Left ventricle myocardium inferior (tissue), 1 donor: ENCODE measurements at regions not wholly inside any gene's neighbourhood (a gene's known extent, or its start where the extent isn't known, plus 50 kb on each side); places are given as distances from the start of the nearest gene placed in this dataset.

Experiments used
- DNase-seq: peaks from one replicate; pipeline ENCODE4 v3.0.0-alpha.2; 2020
- H3K27ac ChIP-seq: fragments of 200-600 bp; replicated peaks from 2 replicates; pipeline ENCODE4 v1.8.0; 2021
- H3K27me3 ChIP-seq: fragments of 200-600 bp; 2 replicates; pipeline ENCODE4 v1.8.0; 2021; ENCODE audit warnings: low read depth
- H3K36me3 ChIP-seq: fragments of 200-600 bp; 2 replicates; pipeline ENCODE4 v1.8.0; 2021
- H3K4me1 ChIP-seq: fragments of 200-600 bp; 2 replicates; pipeline ENCODE4 v1.8.0; 2021
- H3K4me3 ChIP-seq: fragments of 200-600 bp; 2 replicates; pipeline ENCODE4 v1.8.0; 2021; ENCODE audit warnings: mild to moderate bottlenecking, moderate library complexity
- H3K9me3 ChIP-seq: fragments of 200-600 bp; replicated peaks from 2 replicates; pipeline ENCODE4 v1.8.0; 2021
- intact Hi-C: fragments of 100-400 bp; cut with micrococcal nuclease; formaldehyde crosslinking; loops from one replicate; pipeline ENCODE4 v1.11.0; 2022
- TF ChIP-seq, protein P1 (sequence below): fragments of 200-600 bp; IDR thresholded peaks from 2 replicates; pipeline ENCODE4 v1.8.0; 2021; ENCODE audit warnings: antibody characterized with exemption, mild to moderate bottlenecking, borderline replicate concordance
- donor health status: DM: no; HTN: yes; CAD: no; lungs with severe emphysema.

GRCh38 chr4:185879666-185880312, 67.8 kb upstream of the SORBS2 start:
- no peak for DNase-seq
- Histone ChIP-seq H3K4me1 (peaks cover 7% of the 10 kb centered on the region), H3K27ac (no peak overlapping the region), H3K36me3 (no peaks in the 10 kb centered on the region), H3K27me3 (no peaks in the 10 kb centered on the region), H3K4me3 (no peak overlapping the region), H3K9me3 (peaks cover 12% of the 10 kb centered on the region)
- TF ChIP-seq, protein P1, sequence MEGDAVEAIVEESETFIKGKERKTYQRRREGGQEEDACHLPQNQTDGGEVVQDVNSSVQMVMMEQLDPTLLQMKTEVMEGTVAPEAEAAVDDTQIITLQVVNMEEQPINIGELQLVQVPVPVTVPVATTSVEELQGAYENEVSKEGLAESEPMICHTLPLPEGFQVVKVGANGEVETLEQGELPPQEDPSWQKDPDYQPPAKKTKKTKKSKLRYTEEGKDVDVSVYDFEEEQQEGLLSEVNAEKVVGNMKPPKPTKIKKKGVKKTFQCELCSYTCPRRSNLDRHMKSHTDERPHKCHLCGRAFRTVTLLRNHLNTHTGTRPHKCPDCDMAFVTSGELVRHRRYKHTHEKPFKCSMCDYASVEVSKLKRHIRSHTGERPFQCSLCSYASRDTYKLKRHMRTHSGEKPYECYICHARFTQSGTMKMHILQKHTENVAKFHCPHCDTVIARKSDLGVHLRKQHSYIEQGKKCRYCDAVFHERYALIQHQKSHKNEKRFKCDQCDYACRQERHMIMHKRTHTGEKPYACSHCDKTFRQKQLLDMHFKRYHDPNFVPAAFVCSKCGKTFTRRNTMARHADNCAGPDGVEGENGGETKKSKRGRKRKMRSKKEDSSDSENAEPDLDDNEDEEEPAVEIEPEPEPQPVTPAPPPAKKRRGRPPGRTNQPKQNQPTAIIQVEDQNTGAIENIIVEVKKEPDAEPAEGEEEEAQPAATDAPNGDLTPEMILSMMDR, result no peak
- intact Hi-C loops, result no loop called here

DNA sequence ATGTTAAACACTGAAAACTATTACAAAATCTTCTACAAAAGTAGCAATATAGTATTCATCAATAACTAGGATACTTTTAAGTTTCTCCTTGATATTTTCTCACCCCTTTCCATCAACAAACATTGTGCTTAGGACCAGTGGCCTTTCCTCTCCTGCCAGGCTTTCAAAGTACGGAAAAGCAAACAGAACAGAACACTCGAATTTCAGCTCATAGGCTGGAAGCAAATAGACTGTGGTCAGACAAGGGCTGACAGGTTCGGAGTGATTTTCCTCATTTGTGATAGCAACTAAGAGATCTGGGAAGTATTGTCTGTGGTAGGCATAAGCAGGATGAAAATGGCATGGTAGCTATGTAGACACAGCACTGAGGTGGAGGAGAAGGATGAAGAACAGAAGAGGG, 68.6 kb upstream of the SORBS2 start:
- Histone ChIP-seq H3K4me3 (no peak overlapping the region), H3K4me1 (peaks cover 2% of the 10 kb centered on the region), H3K27ac (no peak overlapping the region), H3K36me3 (no peaks in the 10 kb centered on the region), H3K27me3 (no peaks in the 10 kb centered on the region), H3K9me3 (peaks cover 12% of the 10 kb centered on the region)
- TF ChIP-seq, protein P1, result no peak
- intact Hi-C loops, result no loop called here
- no peak for DNase-seq

- TF ChIP-seq, protein P1, result no peak
- no peaks in the 10 kb centered on the region for H3K27me3 ChIP-seq
- no peak overlapping the region for H3K4me3 ChIP-seq
- H3K4me1 ChIP-seq, result no peaks in the 10 kb centered on the region
- intact Hi-C loops, result no loop called here
- DNase-seq, result no peak
- H3K36me3 ChIP-seq, result no peaks in the 10 kb centered on the region
- no peak overlapping the region for H3K27ac ChIP-seq
- H3K9me3 ChIP-seq, result peaks cover 12% of the 10 kb centered on the region
Measured at GRCh38 chr4:185881430-185881829, 69.4 kb upstream of the SORBS2 start.

DNA sequence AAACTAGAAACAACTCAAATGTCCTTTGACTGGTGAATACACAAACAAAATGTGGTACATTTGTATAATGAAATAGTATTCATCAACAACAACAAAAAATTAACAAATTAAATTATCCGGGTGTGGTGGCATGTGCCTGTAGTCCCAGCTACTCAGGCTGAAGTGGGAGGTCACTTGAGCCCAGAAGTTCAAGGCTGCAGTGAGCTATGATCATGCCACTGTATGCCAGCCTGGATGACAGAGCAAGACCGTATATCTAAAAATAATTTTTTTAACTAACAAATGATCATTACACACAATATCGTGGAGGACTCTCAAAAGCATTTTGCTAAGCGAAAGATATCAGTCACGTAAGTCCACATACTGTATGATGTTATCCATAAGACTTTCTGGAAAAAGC, 71.6 kb upstream of the SORBS2 start:
- intact Hi-C loops, result no loop called here
- no peak for DNase-seq

DNA sequence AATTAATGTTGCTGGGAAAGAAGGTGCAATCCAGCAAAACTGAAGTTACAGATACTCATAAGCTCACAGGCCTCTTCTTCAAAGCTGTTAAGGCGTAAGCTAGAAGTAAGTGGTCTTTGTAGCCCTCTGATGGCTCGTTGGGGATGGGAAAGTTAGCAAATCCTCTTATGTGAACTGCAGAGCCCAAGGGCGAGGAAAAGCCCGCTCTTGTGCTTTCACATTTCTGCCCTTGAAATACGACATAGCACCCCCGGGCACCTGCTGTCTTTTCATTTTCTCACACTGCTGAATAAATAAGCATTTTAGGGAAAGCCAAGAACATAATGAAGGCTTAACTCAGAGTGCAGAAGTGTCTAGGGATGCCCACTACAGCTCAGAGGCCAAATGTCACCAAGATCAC, 73.1 kb upstream of the SORBS2 start:
- Histone ChIP-seq H3K4me3 (no peak overlapping the region), H3K27ac (no peak overlapping the region), H3K4me1 (no peaks in the 10 kb centered on the region), H3K27me3 (no peaks in the 10 kb centered on the region), H3K9me3 (peaks cover 25% of the 10 kb centered on the region), H3K36me3 (no peaks in the 10 kb centered on the region)
- intact Hi-C loops, result no loop called here
- no peak for DNase-seq
- TF ChIP-seq, protein P1, result no peak

More for the DNA sequence above, 71.6 kb upstream of the SORBS2 start:
- Histone ChIP-seq H3K9me3 (peaks cover 19% of the 10 kb centered on the region), H3K36me3 (no peaks in the 10 kb centered on the region), H3K4me1 (no peaks in the 10 kb centered on the region), H3K27ac (no peak overlapping the region), H3K4me3 (no peak overlapping the region), H3K27me3 (no peaks in the 10 kb centered on the region)
- TF ChIP-seq, protein P1, result no peak
